ENCODE measurements at regions not wholly inside any gene's neighbourhood (a gene's known extent, or its start where the extent isn't known, plus 50 kb on each side); places are given as distances from the start of the nearest gene placed in this dataset.

DNA sequence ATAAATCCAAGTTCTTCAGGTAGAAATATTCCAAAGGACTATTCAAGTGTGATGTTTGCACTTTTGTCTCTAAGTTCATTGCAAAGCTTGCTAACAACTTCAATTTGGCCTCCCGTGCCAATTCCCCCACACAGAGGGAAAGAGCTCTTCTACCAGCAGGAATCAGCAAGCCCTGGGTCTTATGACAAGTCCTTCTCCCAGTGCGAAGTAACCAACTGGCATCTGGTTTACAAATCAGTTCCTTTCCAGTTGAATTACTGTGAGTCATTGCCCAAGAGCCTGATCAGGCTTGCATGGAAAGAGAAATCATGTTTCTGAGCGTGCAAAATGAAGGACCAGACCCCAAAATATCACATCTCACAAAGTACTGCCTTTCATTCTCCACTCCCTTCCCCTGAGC lies 62.7 kb upstream of the SLCO3A1 start:
- Histone ChIP-seq H3K4me1 (ENCODE audit: insufficient read depth, low read length) (no peaks in the 10 kb centered on the region), H3K4me2 (ENCODE audit: low read depth, low read length) (no peak overlapping the region)
- CTCF ChIA-PET (ENCODE audit: low intra/inter-chr PET ratio, low total read pairs) = no interaction called here

More for the DNA sequence above, 62.7 kb upstream of the SLCO3A1 start:
- in situ Hi-C loops (cut with HindIII; ENCODE audit: extremely low pct_ligation_motif_present, low pct_unique_long_range_greater_than_20kb) (no loop called here), intact Hi-C loops (cut with micrococcal nuclease; ENCODE audit: unreplicated experiment) (no loop called here)
- Histone ChIP-seq H3K4me3 (replicated peaks in 1 of 3; ENCODE audit: insufficient read depth in 1 of 3, low read depth in 2 of 3, low read length in 3 of 3) (no peak overlapping the region), H3K27me3 (ENCODE audit: control insufficient read depth in 1 of 2, insufficient read depth in 2 of 2, low read length in 2 of 2) (peaks cover 0 to 4% of the 10 kb centered on the region in 2 experiments; a peak in 1 of 5 replicates), H3K79me2 (ENCODE audit: insufficient read depth, low read length) (no peaks in the 10 kb centered on the region), H3K36me3 (replicated peaks in 1 of 2; ENCODE audit: control insufficient read depth in 1 of 2, insufficient read depth in 2 of 2, low read length in 2 of 2) (no peaks in the 10 kb centered on the region), H3K27ac (ENCODE audit: extremely low read length, insufficient read depth, low read length) (no peak overlapping the region), H3K9me3 (ENCODE audit: low read length) (no peaks in the 10 kb centered on the region), H4K20me1 (ENCODE audit: insufficient read depth, low read length) (no peaks in the 10 kb centered on the region), H3K9ac (ENCODE audit: insufficient read depth, low read depth, low read length) (no peak overlapping the region), H2AFZ (ENCODE audit: low read length) (no peak overlapping the region)
- no peak for DNase-seq (ENCODE audit: low spot score)
- 8% methylated on average over 2 of the region's 3 CpGs for WGBS (ENCODE audit: low lambda C conversion rate)
- POLR2A ChIA-PET = no interaction called here
- no peak for ATAC-seq
- no peak for FAIRE-seq
- no peak for TF ChIP-seq ZNF136 (CRISPR knock-in tag; IDR thresholded peaks at IDR 0.05; ENCODE audit: low read depth)
- TF ChIP-seq FOXJ3 (CRISPR knock-in tag; IDR thresholded peaks at IDR 0.05; ENCODE audit: borderline replicate concordance) = no peak
- TF ChIP-seq ZNF672 (CRISPR knock-in tag; IDR thresholded peaks at IDR 0.05) = no peak
- TF ChIP-seq, protein P1, sequence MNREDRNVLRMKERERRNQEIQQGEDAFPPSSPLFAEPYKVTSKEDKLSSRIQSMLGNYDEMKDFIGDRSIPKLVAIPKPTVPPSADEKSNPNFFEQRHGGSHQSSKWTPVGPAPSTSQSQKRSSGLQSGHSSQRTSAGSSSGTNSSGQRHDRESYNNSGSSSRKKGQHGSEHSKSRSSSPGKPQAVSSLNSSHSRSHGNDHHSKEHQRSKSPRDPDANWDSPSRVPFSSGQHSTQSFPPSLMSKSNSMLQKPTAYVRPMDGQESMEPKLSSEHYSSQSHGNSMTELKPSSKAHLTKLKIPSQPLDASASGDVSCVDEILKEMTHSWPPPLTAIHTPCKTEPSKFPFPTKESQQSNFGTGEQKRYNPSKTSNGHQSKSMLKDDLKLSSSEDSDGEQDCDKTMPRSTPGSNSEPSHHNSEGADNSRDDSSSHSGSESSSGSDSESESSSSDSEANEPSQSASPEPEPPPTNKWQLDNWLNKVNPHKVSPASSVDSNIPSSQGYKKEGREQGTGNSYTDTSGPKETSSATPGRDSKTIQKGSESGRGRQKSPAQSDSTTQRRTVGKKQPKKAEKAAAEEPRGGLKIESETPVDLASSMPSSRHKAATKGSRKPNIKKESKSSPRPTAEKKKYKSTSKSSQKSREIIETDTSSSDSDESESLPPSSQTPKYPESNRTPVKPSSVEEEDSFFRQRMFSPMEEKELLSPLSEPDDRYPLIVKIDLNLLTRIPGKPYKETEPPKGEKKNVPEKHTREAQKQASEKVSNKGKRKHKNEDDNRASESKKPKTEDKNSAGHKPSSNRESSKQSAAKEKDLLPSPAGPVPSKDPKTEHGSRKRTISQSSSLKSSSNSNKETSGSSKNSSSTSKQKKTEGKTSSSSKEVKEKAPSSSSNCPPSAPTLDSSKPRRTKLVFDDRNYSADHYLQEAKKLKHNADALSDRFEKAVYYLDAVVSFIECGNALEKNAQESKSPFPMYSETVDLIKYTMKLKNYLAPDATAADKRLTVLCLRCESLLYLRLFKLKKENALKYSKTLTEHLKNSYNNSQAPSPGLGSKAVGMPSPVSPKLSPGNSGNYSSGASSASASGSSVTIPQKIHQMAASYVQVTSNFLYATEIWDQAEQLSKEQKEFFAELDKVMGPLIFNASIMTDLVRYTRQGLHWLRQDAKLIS (CRISPR knock-in tag; IDR thresholded peaks at IDR 0.05) = no peak
- no peak for TF ChIP-seq CCAR2 (optimal IDR thresholded peaks at IDR 0.05; ENCODE audit: low read depth, low read length)
- no peak for TF ChIP-seq ZNF337 (CRISPR knock-in tag; IDR thresholded peaks at IDR 0.05; ENCODE audit: borderline replicate concordance, low read depth)
- no peak for TF ChIP-seq NCOA1 (CRISPR knock-in tag; IDR thresholded peaks at IDR 0.05)
- no peak for TF ChIP-seq RORA (CRISPR knock-in tag; IDR thresholded peaks at IDR 0.05)
- TF ChIP-seq ZNF343 (CRISPR knock-in tag; IDR thresholded peaks at IDR 0.05) = no peak
- TF ChIP-seq ZNF354B (CRISPR knock-in tag; IDR thresholded peaks at IDR 0.05) = no peak
- TF ChIP-seq ZKSCAN8 (CRISPR knock-in tag; IDR thresholded peaks at IDR 0.05; ENCODE audit: borderline replicate concordance) = no peak
- TF ChIP-seq, protein P2, sequence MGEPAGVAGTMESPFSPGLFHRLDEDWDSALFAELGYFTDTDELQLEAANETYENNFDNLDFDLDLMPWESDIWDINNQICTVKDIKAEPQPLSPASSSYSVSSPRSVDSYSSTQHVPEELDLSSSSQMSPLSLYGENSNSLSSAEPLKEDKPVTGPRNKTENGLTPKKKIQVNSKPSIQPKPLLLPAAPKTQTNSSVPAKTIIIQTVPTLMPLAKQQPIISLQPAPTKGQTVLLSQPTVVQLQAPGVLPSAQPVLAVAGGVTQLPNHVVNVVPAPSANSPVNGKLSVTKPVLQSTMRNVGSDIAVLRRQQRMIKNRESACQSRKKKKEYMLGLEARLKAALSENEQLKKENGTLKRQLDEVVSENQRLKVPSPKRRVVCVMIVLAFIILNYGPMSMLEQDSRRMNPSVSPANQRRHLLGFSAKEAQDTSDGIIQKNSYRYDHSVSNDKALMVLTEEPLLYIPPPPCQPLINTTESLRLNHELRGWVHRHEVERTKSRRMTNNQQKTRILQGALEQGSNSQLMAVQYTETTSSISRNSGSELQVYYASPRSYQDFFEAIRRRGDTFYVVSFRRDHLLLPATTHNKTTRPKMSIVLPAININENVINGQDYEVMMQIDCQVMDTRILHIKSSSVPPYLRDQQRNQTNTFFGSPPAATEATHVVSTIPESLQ (CRISPR knock-in tag; conservative IDR thresholded peaks at IDR 0.05) = no peak
- no peak for TF ChIP-seq ZNF441 (CRISPR knock-in tag; IDR thresholded peaks at IDR 0.05; ENCODE audit: borderline replicate concordance)
- no peak for TF ChIP-seq KMT2B (CRISPR knock-in tag; IDR thresholded peaks at IDR 0.05)
- BruUV-seq (replicated peaks) = no TSS peak

Data from HepG2 (cell line).